Activated CD4-positive, alpha-beta T cell treated with anti-CD3 and anti-CD28 coated beads, Interleukin-2, amount 10 ng/mL, durations not matched to agents 7 days and 5 days (primary cell): ENCODE measurements at regions not wholly inside any gene's neighbourhood (a gene's known extent, or its start where the extent isn't known, plus 50 kb on each side); places are given as distances from the start of the nearest gene placed in this dataset.

ENCODE experiments used
- CTCF ChIA-PET: fragments of 350-600 bp; sonication (Branson Sonifier 250); formaldehyde crosslinking; loops from one replicate; lab custom pipeline; 2021; ENCODE audit warnings: antibody characterized with exemption; lab: Charles Lee
- POLR2A ChIA-PET: fragments of 350-600 bp; sonication (Branson Sonifier 250); formaldehyde crosslinking; loops from one replicate; lab custom pipeline; 2021; ENCODE audit warnings: antibody characterized with exemption; lab: Charles Lee
- DNase-seq: peaks from one replicate; pipeline ENCODE4 v3.0.0-alpha.2; 2020
- H3K27ac Mint-ChIP-seq: one replicate; pipeline ENCODE4 v1.8.0; 2021; ENCODE audit warnings: mild to moderate bottlenecking, moderate library complexity, mixed read lengths
- H3K27me3 Mint-ChIP-seq: one replicate; pipeline ENCODE4 v1.8.0; 2021; ENCODE audit warnings: mixed read lengths
- H3K36me3 Mint-ChIP-seq: one replicate; pipeline ENCODE4 v1.8.0; 2021; ENCODE audit warnings: low read depth, mixed read lengths
- H3K4me1 Mint-ChIP-seq: one replicate; pipeline ENCODE4 v1.8.0; 2021; ENCODE audit warnings: mixed read lengths
- H3K4me3 Mint-ChIP-seq: one replicate; pipeline ENCODE4 v1.8.0; 2021; ENCODE audit warnings: mild to moderate bottlenecking, moderate library complexity, mixed read lengths
- H3K9me3 Mint-ChIP-seq: one replicate; pipeline ENCODE4 v1.8.0; 2021; ENCODE audit warnings: mixed read lengths

DNA sequence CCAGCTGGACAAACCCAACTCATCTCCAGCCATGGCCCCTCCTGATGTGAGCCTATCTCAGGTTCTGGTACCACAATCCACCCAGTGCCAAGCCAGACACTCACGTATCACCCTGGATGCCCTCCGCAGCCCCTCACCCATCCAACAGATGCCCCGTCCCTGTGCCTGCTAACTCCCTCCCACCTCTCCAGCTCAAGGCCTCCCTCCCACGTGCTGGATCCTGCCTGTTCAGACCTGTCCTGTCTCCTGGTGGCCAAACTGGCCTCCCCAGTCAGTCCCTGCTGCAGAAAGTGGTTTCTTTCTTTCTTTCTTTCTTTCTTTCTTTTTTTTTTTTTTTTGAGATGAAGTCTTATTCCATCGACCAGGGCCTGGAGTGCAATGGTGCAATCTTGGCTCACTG lies 86.2 kb downstream of the RRM2 start:
- no peak overlapping the region for H3K27ac Mint-ChIP-seq
- CTCF ChIA-PET = interaction anchor here (0.6 to 1.2 kb wide), 2 partner anchors 23 to 933 kb away, joined by 3 to 4 read pairs; no protein-coding TSS in a partner anchor
- no peaks in the 10 kb centered on the region for H3K9me3 Mint-ChIP-seq
- H3K4me1 Mint-ChIP-seq = no peaks in the 10 kb centered on the region
- H3K27me3 Mint-ChIP-seq = no peaks in the 10 kb centered on the region
- POLR2A ChIA-PET = no interaction called here
- H3K36me3 Mint-ChIP-seq = peaks cover 9% of the 10 kb centered on the region
- DNase-seq = no peak
- no peak overlapping the region for H3K4me3 Mint-ChIP-seq

- H3K4me1 Mint-ChIP-seq = no peaks in the 10 kb centered on the region
- ChIA-PET POLR2A (no interaction called here), CTCF (interaction anchor here (1.2 kb wide), 1 partner anchor 22 kb away, joined by 3 read pairs; no protein-coding TSS in a partner anchor)
- no peak for DNase-seq
- no peak overlapping the region for H3K4me3 Mint-ChIP-seq
- H3K27ac Mint-ChIP-seq = no peak overlapping the region
- no peaks in the 10 kb centered on the region for H3K27me3 Mint-ChIP-seq
- H3K9me3 Mint-ChIP-seq = no peaks in the 10 kb centered on the region
- peaks cover 9% of the 10 kb centered on the region for H3K36me3 Mint-ChIP-seq
These were observed 86.9 kb downstream of the RRM2 start for GRCh38 chr2:10209406-10209935.

GRCh38 chr2:10210336-10210735 lies 87.8 kb downstream of the RRM2 start:
- H3K9me3 Mint-ChIP-seq = no peaks in the 10 kb centered on the region
- CTCF ChIA-PET = no interaction called here
- H3K27me3 Mint-ChIP-seq = no peaks in the 10 kb centered on the region
- no peak overlapping the region for H3K27ac Mint-ChIP-seq
- H3K4me3 Mint-ChIP-seq = no peak overlapping the region
- POLR2A ChIA-PET = no interaction called here
- DNase-seq = no peak
- peaks cover 6% of the 10 kb centered on the region for H3K36me3 Mint-ChIP-seq
- no peaks in the 10 kb centered on the region for H3K4me1 Mint-ChIP-seq

- no peak overlapping the region for H3K27ac Mint-ChIP-seq
- no peak for DNase-seq
- H3K4me3 Mint-ChIP-seq = no peak overlapping the region
- H3K4me1 Mint-ChIP-seq = no peaks in the 10 kb centered on the region
- ChIA-PET CTCF (interaction anchor here (1.0 kb wide), 1 partner anchor 12 kb away, joined by 3 read pairs; no protein-coding TSS in a partner anchor), POLR2A (no interaction called here)
- H3K36me3 Mint-ChIP-seq = peaks cover 5% of the 10 kb centered on the region
- no peaks in the 10 kb centered on the region for H3K27me3 Mint-ChIP-seq
- no peaks in the 10 kb centered on the region for H3K9me3 Mint-ChIP-seq
These were observed 89.4 kb downstream of the RRM2 start for GRCh38 chr2:10211844-10212422.

DNA sequence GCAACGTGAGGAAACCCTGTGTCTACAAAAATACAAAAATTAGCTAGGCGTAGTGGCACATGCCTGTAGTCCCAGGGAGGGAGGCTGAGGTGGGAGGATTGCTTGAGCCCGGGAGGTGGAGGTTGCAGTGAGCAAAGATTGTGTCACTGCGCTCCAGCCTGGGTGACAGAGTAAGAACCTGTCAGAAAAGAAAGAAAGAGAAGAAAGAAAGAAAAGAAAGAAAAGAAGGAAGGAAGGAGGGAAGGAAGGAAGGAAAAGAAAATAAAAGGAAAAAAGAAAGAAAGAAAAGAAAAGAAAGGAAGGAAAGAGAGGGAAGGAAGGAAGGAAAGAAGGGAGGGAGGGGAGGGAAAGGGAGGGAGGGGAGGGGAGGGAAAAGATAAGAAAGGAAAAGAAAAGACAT lies 89.9 kb upstream of the HPCAL1 start:
- Mint-ChIP-seq H3K4me3 (no peak overlapping the region), H3K4me1 (no peaks in the 10 kb centered on the region), H3K9me3 (no peaks in the 10 kb centered on the region), H3K27ac (no peak overlapping the region), H3K27me3 (no peaks in the 10 kb centered on the region), H3K36me3 (peaks cover 2% of the 10 kb centered on the region)
- no peak for DNase-seq
- ChIA-PET POLR2A (no interaction called here), CTCF (interaction anchor here (1.0 kb wide), 1 partner anchor 13 kb away, joined by 3 read pairs; no protein-coding TSS in a partner anchor)

DNA sequence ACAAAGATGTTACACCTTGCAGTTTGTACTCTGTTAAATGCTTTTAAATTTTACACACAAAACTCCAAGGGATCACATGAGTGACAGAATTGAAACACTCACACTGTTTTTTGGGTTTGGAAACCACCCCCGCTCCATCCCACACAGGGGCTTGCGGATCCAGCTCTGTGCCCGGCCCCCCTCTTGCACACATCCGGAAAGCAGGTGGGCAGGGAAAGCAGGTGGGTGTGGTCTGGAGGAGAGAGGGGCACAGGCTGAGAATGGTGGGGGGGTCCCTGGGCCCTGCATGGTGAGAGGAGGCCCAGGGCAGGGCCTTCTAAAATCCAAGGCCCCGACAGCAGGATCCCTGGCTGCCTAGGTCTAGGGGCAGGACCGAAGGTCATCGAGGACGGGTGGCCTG lies 88.5 kb upstream of the HPCAL1 start:
- DNase-seq = no peak
- ChIA-PET POLR2A (no interaction called here), CTCF (interaction anchor here (0.6 kb wide), 1 partner anchor 531 kb away, joined by 3 read pairs; no protein-coding TSS in a partner anchor)
- no peaks in the 10 kb centered on the region for H3K4me1 Mint-ChIP-seq
- H3K36me3 Mint-ChIP-seq = peaks cover 2% of the 10 kb centered on the region
- no peaks in the 10 kb centered on the region for H3K27me3 Mint-ChIP-seq
- H3K9me3 Mint-ChIP-seq = no peaks in the 10 kb centered on the region
- H3K27ac Mint-ChIP-seq = no peak overlapping the region
- no peak overlapping the region for H3K4me3 Mint-ChIP-seq

GRCh38 chr2:10215393-10215935 lies 87.2 kb upstream of the HPCAL1 start:
- H3K27ac Mint-ChIP-seq = peak overlapping the region; percentile 16
- POLR2A ChIA-PET = no interaction called here
- CTCF ChIA-PET = no interaction called here

GRCh38 chr2:10216677-10217488 lies 85.8 kb upstream of the HPCAL1 start:
- Mint-ChIP-seq H3K4me1 (no peaks in the 10 kb centered on the region), H3K9me3 (no peaks in the 10 kb centered on the region), H3K4me3 (no peak overlapping the region), H3K36me3 (no peaks in the 10 kb centered on the region), H3K27me3 (no peaks in the 10 kb centered on the region), H3K27ac (no peak overlapping the region)
- CTCF ChIA-PET = no interaction called here
- no peak for DNase-seq
- POLR2A ChIA-PET = no interaction called here

More at GRCh38 chr2:10215393-10215935, 87.2 kb upstream of the HPCAL1 start:
- Mint-ChIP-seq H3K36me3 (peaks cover 2% of the 10 kb centered on the region), H3K4me3 (no peak overlapping the region), H3K27me3 (no peaks in the 10 kb centered on the region), H3K9me3 (no peaks in the 10 kb centered on the region), H3K4me1 (no peaks in the 10 kb centered on the region)
- no peak for DNase-seq

GRCh38 chr2:10217489-10218435 lies 84.9 kb upstream of the HPCAL1 start:
- Mint-ChIP-seq H3K36me3 (no peaks in the 10 kb centered on the region), H3K4me3 (no peak overlapping the region), H3K4me1 (no peaks in the 10 kb centered on the region), H3K9me3 (no peaks in the 10 kb centered on the region), H3K27me3 (no peaks in the 10 kb centered on the region), H3K27ac (no peak overlapping the region)
- DNase-seq = no peak
- ChIA-PET CTCF (no interaction called here), POLR2A (no interaction called here)

GRCh38 chr2:10220045-10220901 lies 82.4 kb upstream of the HPCAL1 start:
- Mint-ChIP-seq H3K36me3 (no peaks in the 10 kb centered on the region), H3K9me3 (no peaks in the 10 kb centered on the region), H3K27me3 (no peaks in the 10 kb centered on the region), H3K27ac (no peak overlapping the region), H3K4me1 (no peaks in the 10 kb centered on the region), H3K4me3 (no peak overlapping the region)
- ChIA-PET POLR2A (no interaction called here), CTCF (interaction anchor here (1.6 kb wide), 1 partner anchor 9 kb away, joined by 4 read pairs; no protein-coding TSS in a partner anchor)
- DNase-seq = no peak

DNA sequence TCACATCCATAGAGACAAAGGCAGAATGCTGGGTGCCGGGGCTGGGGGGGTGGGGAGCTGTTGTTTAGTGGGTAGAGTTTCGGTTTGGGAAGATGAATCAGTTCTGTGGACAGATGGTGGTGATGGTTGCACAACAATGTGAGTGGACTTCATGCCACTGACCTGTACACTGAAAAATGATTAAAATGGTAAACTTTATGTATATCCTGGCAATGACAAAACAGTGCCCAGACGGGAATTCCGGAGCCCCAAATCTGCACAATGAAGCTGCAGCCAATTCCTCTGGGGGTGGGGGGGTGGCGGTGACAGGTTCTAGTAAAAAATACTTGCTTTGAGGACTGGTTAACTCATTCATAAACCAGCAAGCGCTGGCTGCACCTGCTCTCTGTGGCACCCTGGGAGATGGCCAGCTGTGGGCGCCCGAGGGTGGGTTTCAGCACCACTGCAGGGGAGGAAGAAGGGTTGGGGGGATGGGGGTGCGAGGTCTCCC lies 81.8 kb upstream of the HPCAL1 start:
- CTCF ChIA-PET = interaction anchor here (1.2 kb wide), 1 partner anchor 11 kb away, joined by 4 read pairs; no protein-coding TSS in a partner anchor
- no peaks in the 10 kb centered on the region for H3K27me3 Mint-ChIP-seq

More for the DNA sequence above, 81.8 kb upstream of the HPCAL1 start:
- POLR2A ChIA-PET = no interaction called here
- DNase-seq = no peak
- Mint-ChIP-seq H3K27ac (no peak overlapping the region), H3K4me3 (no peak overlapping the region), H3K9me3 (no peaks in the 10 kb centered on the region), H3K4me1 (no peaks in the 10 kb centered on the region), H3K36me3 (no peaks in the 10 kb centered on the region)
